Stimulated activated memory B cell treated with anti-CD40 and anti-IgM and Interleukin-4, amounts not matched to agents 10 μg/mL and 1 μg/mL and 100 μg/mL, for 72 hours (primary cell): ENCODE measurements at regions not wholly inside any gene's neighbourhood (a gene's known extent, or its start where the extent isn't known, plus 50 kb on each side); places are given as distances from the start of the nearest gene placed in this dataset.
"Not testable (repeated sequence)": the region's sequence is repeated elsewhere in the genome, so short reads cannot be mapped to it uniquely, and the experiment has no call there.

Experiments used
- ATAC-seq: fragments of 150-1000 bp; cut with Tn5 transposase; 2 replicates; pipeline ENCODE4 v1.10.0; 2021
- H3K27ac Mint-ChIP-seq: one replicate; pipeline ENCODE4 v1.8.0; 2022; ENCODE audit warnings: mild to moderate bottlenecking, mixed read lengths
- H3K27me3 Mint-ChIP-seq: one replicate; pipeline ENCODE4 v1.8.0; 2022; ENCODE audit warnings: mixed read lengths
- H3K36me3 Mint-ChIP-seq: one replicate; pipeline ENCODE4 v1.8.0; 2022; ENCODE audit warnings: mixed read lengths
- H3K4me1 Mint-ChIP-seq: one replicate; pipeline ENCODE4 v1.8.0; 2022; ENCODE audit warnings: mixed read lengths
- H3K4me3 Mint-ChIP-seq: one replicate; pipeline ENCODE4 v1.8.0; 2022; ENCODE audit warnings: mild to moderate bottlenecking, moderate library complexity, mixed read lengths
- H3K9me3 Mint-ChIP-seq: one replicate; pipeline ENCODE4 v1.8.0; 2022; ENCODE audit warnings: mixed read lengths

DNA sequence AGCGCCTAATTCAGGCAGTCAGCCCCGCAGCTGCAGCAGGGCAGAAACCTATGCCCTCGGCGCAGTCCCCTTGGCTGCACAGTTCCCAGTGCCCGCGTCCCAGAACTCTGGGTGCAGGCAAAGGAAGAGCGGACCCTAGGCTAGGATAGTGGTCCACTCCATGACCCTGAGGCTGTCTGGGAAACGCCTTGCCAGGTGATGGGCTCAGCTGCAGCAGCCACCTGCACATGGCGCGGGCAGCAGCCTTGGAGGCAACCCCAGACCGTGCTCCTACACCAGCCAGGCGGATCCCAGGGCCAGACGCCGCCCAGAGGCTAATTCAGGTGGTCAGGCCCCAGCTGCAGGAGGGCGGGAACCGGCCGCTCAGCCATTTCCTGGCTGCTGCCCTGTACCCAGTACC lies 83.0 kb downstream of the POTEC start:
- H3K4me3 Mint-ChIP-seq, H3K9me3 Mint-ChIP-seq: not testable (repeated sequence)

GRCh38 chr18:14459826-14460225 lies 83.6 kb downstream of the POTEC start:
- not testable (repeated sequence) for H3K36me3 Mint-ChIP-seq, H3K9me3 Mint-ChIP-seq, H3K4me3 Mint-ChIP-seq, H3K4me1 Mint-ChIP-seq, H3K27ac Mint-ChIP-seq, ATAC-seq
- H3K27me3 Mint-ChIP-seq, result peaks cover 15% of the 10 kb centered on the region

More for the DNA sequence above, 83.0 kb downstream of the POTEC start:
- not testable (repeated sequence) for H3K36me3 Mint-ChIP-seq, H3K27ac Mint-ChIP-seq, H3K4me1 Mint-ChIP-seq, ATAC-seq
- peaks cover 15% of the 10 kb centered on the region for H3K27me3 Mint-ChIP-seq

DNA sequence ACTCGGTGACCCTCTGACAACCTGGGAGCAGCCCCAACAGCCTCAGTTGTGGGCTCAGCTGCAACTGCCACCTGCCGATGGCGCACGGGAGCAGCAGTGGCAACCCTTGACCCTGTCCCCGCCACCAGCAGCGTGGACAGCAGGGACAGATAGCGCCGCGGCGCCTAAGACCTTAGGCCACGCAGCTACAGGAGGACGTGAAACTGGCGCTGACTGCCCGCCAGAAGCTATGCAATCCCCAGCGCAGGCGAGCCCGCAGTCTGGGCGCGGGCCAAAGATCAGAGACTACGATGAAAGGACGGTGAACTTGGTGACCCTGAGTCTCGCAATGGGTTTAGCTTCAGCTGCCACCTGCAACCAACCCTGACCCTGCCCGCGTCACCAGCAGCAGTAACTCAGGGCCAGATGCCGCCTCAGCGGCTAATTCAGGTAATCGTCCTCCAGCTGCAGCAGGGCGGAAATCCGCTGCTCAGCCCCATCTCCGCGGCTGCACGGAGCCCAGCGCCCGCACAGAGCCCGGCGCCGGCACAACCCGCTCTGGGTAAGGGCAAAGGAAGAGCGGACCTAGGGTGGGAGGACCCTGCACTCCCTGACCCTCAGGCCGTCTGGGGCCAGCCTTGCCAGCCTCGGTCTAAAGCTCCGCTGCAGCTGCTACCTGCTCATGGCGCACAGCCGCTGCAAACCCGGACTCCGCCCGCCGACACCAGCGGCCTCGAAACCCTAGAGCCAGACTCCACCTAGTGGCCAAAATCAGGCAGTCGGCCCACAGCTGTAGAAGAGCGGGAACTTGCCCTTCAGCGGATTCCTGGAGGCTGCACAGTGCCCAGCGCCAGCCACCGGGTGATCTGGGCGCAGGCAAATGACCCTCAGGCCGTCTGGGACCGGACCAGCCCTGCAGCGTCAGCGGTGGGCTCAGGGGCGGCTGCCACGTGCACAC lies 85.1 kb downstream of the POTEC start:
- H3K36me3 Mint-ChIP-seq, H3K9me3 Mint-ChIP-seq, H3K27ac Mint-ChIP-seq, ATAC-seq, H3K4me1 Mint-ChIP-seq: not testable (repeated sequence)
- peak overlapping the region; percentile 41 for H3K4me3 Mint-ChIP-seq
- H3K27me3 Mint-ChIP-seq, result peaks cover 15% of the 10 kb centered on the region

GRCh38 chr18:14450637-14451009 lies 92.8 kb downstream of the POTEC start:
- not testable (repeated sequence) for H3K27ac Mint-ChIP-seq, ATAC-seq, H3K4me1 Mint-ChIP-seq, H3K9me3 Mint-ChIP-seq, H3K36me3 Mint-ChIP-seq, H3K4me3 Mint-ChIP-seq
- peaks cover 14% of the 10 kb centered on the region for H3K27me3 Mint-ChIP-seq

DNA sequence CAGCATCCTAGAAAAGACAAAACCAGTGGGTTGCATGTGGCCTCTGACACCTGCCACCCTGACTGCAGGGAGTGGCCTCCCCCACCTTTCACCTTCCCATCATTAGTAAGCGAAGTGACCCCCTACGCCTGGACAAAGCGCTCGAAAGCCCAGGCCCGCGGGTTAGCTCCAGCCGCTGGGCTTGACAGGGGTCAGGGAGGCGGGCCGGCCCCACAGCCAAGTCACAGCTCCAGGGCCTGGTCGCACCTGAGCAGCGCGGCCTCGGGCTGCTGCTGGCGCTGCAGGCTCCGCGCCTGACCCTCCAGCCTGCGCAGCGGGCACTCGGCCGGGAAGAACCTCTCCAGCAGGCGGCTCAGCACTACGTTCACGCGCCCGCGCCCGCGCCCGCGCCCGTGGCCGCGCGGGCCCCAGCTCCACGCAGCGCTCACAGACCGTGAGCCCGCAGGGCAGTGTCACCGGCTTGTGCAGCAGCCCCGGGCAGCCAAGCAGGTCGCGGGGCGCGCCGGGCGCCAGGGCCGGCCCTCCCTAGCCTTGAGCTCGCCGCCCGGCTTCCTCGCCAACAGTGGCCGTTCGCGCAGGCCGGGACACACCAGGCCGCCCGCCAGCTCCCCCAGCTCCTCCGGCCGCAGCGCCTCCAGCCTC lies 93.3 kb downstream of the POTEC start:
- ATAC-seq, H3K27ac Mint-ChIP-seq, H3K4me1 Mint-ChIP-seq, H3K4me3 Mint-ChIP-seq, H3K9me3 Mint-ChIP-seq, H3K36me3 Mint-ChIP-seq: not testable (repeated sequence)
- peaks cover 14% of the 10 kb centered on the region for H3K27me3 Mint-ChIP-seq

DNA sequence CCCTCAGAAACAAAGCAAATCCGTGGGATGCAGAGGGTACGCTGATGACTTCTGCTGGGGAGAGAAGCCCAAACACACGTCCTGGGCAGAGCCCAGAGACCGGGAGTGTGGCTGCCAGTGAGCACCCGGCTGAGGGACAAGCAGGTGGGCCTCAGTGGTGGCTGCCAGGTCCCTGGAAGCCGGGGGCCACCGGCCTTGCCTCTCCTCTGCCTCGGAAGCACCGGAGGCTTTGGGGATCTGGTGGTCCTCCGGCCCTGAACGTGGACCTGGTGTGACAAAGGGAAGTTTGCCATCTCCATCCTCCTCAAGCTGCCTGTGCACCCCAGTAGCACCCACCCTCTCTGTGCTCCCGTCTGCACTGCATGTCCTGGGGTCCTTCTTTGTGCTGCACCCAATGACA lies 94.3 kb downstream of the POTEC start:
- not testable (repeated sequence) for H3K4me1 Mint-ChIP-seq, H3K9me3 Mint-ChIP-seq, H3K4me3 Mint-ChIP-seq, H3K36me3 Mint-ChIP-seq, ATAC-seq, H3K27ac Mint-ChIP-seq
- peaks cover 14% of the 10 kb centered on the region for H3K27me3 Mint-ChIP-seq

- H3K9me3 Mint-ChIP-seq, H3K27ac Mint-ChIP-seq, H3K36me3 Mint-ChIP-seq, H3K4me1 Mint-ChIP-seq, H3K4me3 Mint-ChIP-seq, ATAC-seq: not testable (repeated sequence)
- peaks cover 14% of the 10 kb centered on the region for H3K27me3 Mint-ChIP-seq
Observed at GRCh38 chr18:14447715-14448114, 95.7 kb downstream of the POTEC start.

- ATAC-seq, H3K4me1 Mint-ChIP-seq: not testable (repeated sequence)
Observed at GRCh38 chr18:14435460-14435859, 107.9 kb downstream of the POTEC start.

GRCh38 chr18:14432371-14432770 lies 111.0 kb downstream of the POTEC start:
- not testable (repeated sequence) for H3K36me3 Mint-ChIP-seq, H3K4me1 Mint-ChIP-seq, H3K27ac Mint-ChIP-seq, H3K9me3 Mint-ChIP-seq, H3K4me3 Mint-ChIP-seq, ATAC-seq
- H3K27me3 Mint-ChIP-seq, result peaks cover 41% of the 10 kb centered on the region

More at GRCh38 chr18:14435460-14435859, 107.9 kb downstream of the POTEC start:
- H3K27ac Mint-ChIP-seq, H3K9me3 Mint-ChIP-seq, H3K4me3 Mint-ChIP-seq, H3K36me3 Mint-ChIP-seq: not testable (repeated sequence)
- peaks cover 27% of the 10 kb centered on the region for H3K27me3 Mint-ChIP-seq

DNA sequence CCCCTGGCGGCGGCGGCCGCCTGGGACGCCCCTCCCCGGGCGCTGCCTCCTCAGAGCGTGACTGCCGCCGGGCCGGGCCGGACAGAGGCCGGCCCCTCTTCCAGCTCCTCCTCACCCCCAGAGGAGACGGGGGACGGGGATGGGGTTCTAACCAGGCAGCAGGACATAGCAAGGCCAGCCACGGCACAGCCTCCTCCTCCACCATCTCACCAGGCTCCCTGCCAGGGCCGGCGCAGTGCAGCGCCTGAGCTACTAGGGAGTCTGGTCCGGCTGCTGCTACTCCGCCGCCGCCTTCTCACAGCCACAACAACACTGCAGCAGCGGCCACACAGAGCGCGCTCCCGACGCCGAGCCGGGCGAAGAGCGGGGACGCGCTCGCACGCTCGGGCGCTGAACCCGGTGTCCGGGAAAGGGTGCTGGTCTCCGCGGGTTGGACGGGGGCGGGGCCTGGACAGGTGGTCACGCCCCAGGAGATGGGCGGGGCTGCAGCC lies 112.3 kb downstream of the POTEC start:
- H3K27me3 Mint-ChIP-seq, result peaks cover 45% of the 10 kb centered on the region
- not testable (repeated sequence) for ATAC-seq, H3K4me1 Mint-ChIP-seq, H3K36me3 Mint-ChIP-seq, H3K27ac Mint-ChIP-seq
- H3K9me3 Mint-ChIP-seq, result peaks cover 10% of the 10 kb centered on the region
- H3K4me3 Mint-ChIP-seq, result peak overlapping the region; percentile 80

GRCh38 chr18:14415806-14416205 lies 127.6 kb downstream of the POTEC start:
- not testable (repeated sequence) for H3K36me3 Mint-ChIP-seq, H3K27me3 Mint-ChIP-seq, H3K9me3 Mint-ChIP-seq, H3K4me3 Mint-ChIP-seq, ATAC-seq, H3K4me1 Mint-ChIP-seq, H3K27ac Mint-ChIP-seq

GRCh38 chr18:14415399-14415798 lies 128.0 kb downstream of the POTEC start:
- not testable (repeated sequence) for H3K27me3 Mint-ChIP-seq, H3K36me3 Mint-ChIP-seq, H3K4me3 Mint-ChIP-seq, H3K9me3 Mint-ChIP-seq, H3K4me1 Mint-ChIP-seq, H3K27ac Mint-ChIP-seq, ATAC-seq

GRCh38 chr18:14395533-14395932 lies 147.9 kb downstream of the POTEC start:
- H3K36me3 Mint-ChIP-seq, H3K27me3 Mint-ChIP-seq, H3K9me3 Mint-ChIP-seq, H3K4me3 Mint-ChIP-seq, H3K27ac Mint-ChIP-seq, H3K4me1 Mint-ChIP-seq, ATAC-seq: not testable (repeated sequence)

DNA sequence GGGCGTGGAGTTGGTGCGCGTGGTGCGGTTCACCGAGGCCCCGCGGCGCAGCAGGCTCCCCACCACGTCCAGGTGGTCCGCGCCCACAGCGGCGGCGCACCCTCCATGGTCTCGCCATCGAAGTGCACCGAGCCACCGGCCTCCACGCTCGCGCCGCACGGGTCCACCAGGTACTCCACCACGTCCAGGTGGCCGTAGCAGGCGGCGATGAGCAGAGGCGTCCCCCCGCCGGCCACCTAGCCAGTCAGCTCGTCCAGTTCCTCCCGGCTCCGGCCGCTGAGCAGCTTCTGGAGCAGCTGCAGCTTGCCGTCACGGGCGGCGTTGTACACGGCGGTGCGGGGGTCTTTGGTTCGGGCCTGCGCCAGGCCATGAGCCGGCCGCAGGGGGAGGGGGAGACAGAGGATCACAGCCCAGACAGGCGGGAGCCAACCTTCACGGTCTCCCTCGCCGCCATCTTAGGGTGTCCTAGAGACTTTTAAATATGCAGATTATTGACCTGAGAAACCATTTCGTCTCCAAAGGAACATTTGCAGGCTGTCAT lies 149.8 kb downstream of the POTEC start:
- H3K4me3 Mint-ChIP-seq, H3K27ac Mint-ChIP-seq, ATAC-seq, H3K9me3 Mint-ChIP-seq, H3K27me3 Mint-ChIP-seq, H3K36me3 Mint-ChIP-seq, H3K4me1 Mint-ChIP-seq: not testable (repeated sequence)

- not testable (repeated sequence) for H3K27me3 Mint-ChIP-seq, H3K4me3 Mint-ChIP-seq, H3K4me1 Mint-ChIP-seq, H3K9me3 Mint-ChIP-seq, ATAC-seq, H3K36me3 Mint-ChIP-seq, H3K27ac Mint-ChIP-seq
Observed at GRCh38 chr18:14392604-14393003, 150.8 kb downstream of the POTEC start.

GRCh38 chr18:14384961-14385360 lies 158.4 kb downstream of the POTEC start:
- not testable (repeated sequence) for H3K36me3 Mint-ChIP-seq, H3K27ac Mint-ChIP-seq, H3K27me3 Mint-ChIP-seq, H3K4me3 Mint-ChIP-seq, H3K4me1 Mint-ChIP-seq, ATAC-seq, H3K9me3 Mint-ChIP-seq
